LNCAP (cell line): ENCODE measurements at regions not wholly inside any gene's neighbourhood (a gene's known extent, or its start where the extent isn't known, plus 50 kb on each side); places are given as distances from the start of the nearest gene placed in this dataset.

Experiments
- TF ChIP-seq, protein P1 (sequence below): fragments of 450-650 bp; IDR thresholded peaks from 2 replicates; pipeline ENCODE4 v1.5.1; 2017; ENCODE audit warnings: mild to moderate bottlenecking

DNA sequence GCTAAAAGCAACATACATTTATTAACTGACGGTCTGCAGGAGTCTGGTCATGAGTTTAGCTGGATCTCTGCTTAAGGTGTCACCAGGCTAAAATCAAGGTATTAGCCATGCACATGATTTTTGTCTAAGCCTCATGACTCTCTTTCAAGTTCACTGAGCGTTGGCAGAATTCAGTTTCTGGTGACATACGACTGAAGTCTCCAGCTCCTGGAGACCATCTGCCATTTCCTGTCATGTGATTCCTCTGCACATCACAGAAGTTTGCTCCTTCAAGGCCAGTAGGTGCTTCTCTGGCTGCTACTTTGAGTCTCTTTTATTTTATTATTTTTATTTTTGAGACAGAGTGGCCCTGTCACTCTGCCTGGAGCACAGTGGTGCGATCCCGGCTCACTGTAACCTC, 148.4 kb upstream of the EYA4 start:
- TF ChIP-seq, protein P1, sequence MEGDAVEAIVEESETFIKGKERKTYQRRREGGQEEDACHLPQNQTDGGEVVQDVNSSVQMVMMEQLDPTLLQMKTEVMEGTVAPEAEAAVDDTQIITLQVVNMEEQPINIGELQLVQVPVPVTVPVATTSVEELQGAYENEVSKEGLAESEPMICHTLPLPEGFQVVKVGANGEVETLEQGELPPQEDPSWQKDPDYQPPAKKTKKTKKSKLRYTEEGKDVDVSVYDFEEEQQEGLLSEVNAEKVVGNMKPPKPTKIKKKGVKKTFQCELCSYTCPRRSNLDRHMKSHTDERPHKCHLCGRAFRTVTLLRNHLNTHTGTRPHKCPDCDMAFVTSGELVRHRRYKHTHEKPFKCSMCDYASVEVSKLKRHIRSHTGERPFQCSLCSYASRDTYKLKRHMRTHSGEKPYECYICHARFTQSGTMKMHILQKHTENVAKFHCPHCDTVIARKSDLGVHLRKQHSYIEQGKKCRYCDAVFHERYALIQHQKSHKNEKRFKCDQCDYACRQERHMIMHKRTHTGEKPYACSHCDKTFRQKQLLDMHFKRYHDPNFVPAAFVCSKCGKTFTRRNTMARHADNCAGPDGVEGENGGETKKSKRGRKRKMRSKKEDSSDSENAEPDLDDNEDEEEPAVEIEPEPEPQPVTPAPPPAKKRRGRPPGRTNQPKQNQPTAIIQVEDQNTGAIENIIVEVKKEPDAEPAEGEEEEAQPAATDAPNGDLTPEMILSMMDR = no peak

DNA sequence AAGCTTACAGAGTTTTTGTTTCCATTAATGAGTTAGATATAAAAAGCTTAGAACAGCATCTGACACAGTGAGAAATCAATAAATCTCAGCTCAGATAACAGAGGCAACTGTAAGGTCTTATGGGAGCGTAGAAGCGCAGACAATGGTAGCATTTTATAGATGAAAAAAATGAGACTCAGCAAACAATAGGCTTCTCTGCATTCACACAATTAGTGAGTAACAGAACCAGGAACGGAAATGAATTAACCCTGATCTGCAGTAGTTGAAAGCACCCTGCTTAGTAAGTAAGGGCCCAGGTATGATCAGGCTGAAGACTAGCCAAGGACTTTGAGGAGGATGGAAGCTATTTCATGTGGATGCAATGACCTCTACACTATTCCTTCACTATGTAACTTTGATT, 147.2 kb upstream of the EYA4 start:
- TF ChIP-seq, protein P1 = no peak

DNA sequence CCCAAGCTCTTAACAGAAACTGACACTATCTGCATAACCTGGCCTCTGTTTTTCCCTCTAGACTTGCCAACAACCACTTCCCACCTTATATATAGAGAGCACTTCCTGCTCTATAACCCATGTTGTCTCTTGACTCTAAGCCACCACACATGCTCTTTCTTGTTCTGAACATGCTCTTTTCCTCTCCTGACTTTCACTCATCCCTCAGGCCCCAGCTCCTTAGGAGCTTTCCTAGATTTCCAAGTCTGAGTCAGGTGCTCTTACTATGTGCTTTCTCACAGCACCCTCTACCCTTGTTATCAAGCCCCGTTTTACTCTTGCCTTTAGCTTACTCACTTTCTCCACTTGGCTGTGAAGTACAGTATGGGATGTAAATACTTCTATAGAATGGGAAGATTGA, 143.9 kb upstream of the EYA4 start:
- TF ChIP-seq, protein P1 = no peak

DNA sequence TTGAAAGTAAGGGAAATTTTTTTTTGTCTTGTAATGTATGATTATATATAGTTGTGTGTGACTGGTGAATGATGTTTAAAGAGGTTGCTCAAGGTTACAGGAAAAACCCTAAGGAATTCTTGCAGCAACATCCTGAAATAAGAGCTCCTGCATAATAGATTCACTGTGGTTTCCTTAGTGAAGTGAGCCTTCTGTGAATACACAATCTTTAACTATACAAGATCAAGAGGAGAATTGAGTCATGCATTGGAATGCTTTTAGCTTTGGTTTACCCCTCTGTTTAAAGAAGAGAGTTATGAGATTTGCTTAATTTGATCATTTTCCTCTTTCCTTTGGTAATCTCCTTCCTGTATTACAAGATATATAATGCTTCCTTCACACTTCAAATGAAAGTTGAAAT, 141.6 kb upstream of the EYA4 start:
- TF ChIP-seq, protein P1 = no peak

DNA sequence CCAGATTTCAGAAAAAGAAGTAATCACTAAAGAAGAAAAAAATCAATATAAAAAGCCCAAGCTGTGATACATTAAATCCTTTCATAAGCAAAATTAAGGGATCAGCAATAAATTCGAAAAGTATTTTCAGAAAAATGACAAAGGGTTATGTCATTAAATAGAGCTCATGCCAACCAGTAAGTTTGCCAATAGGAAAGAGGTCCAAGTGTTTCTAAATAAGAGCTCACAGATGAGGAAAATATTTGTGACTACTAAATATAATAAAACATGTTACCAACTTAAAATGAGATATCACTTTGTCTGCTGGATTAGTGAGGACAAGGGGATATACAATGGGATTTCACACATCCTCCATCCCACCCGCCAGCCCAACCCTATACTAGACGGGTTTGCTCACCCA, 140.3 kb upstream of the EYA4 start:
- TF ChIP-seq, protein P1 = no peak

DNA sequence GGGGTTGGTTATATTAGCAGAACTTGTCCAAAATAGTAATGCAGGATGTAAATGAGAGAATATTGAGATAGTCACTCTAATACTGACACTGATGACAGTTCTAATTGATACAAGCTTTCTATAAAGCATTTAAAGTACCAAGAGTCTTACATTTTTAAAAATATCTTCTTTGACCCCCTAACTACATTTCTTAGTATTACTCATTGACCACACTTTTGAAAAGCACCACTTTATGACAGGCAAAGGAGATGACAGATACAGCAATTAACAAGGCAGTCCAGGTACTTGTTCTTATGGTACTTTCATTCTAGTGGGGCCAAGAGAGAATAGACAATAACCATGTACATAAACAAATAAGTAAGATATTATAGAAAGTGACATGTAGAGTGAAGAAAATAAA, 139.4 kb upstream of the EYA4 start:
- TF ChIP-seq, protein P1 = no peak

DNA sequence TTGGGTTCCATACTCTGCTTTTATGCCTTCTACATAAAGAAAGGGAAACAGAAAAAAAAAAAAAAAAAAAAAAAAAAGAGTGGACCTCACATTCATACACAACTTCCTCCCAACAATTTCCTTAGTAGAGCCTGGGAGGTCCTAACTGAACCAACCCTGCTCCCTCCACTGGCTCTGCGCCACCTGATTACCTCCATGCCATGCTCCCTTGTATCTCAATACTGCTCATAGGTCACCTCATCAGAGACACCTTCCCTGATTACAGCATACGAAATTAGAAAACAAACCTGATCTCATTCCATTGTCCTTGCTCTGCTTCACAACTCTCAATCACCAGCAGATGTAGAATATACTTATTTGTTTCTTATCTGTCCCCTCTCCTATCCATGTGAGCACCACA, 134.2 kb upstream of the EYA4 start:
- TF ChIP-seq, protein P1 = no peak

DNA sequence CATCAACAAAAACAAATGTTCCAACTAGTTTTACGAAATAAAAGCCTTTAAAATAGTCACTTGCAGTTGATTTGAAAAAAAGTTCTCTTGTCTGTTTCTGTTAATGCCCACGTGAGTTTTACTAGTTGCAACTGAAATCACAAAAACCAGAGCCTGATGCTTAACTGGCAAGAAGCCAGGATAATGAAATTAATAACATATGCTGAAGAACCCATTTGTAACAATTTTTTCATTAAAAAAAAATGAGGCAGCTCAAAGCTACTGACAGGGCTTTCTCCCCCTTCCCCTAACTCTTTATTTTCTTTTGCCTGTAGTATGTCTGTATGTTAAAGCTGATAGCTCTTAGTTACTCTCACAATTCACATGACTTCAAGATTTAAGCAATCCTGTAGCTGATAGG, 132.7 kb upstream of the EYA4 start:
- TF ChIP-seq, protein P1 = no peak
